HCT116 (cell line): ENCODE measurements at regions not wholly inside any gene's neighbourhood (a gene's known extent, or its start where the extent isn't known, plus 50 kb on each side); places are given as distances from the start of the nearest gene placed in this dataset.

Experiments used
- EZH2 ChIP-seq: fragments of 200-600 bp; sonication (generic); IDR thresholded peaks from 2 replicates; pipeline ENCODE4 v1.6.1; 2017; ENCODE audit warnings: antibody characterized with exemption, mixed run types
- POLR2A ChIP-seq: IDR thresholded peaks from 2 replicates; pipeline ENCODE4 v1.7.0; 2011; ENCODE audit warnings: borderline replicate concordance; ENCODE audit not compliant: insufficient read depth, insufficient read length; ENCODE audit errors: extremely low read depth
- POLR2AphosphoS5 ChIP-seq: IDR thresholded peaks from 2 replicates; pipeline ENCODE4 v1.6.1; 2011; ENCODE audit warnings: mild to moderate bottlenecking, low read depth, low read length, moderate library complexity
- RAD21 ChIP-seq: IDR thresholded peaks from 2 replicates; pipeline ENCODE4 v1.6.1; 2012; ENCODE audit warnings: low read depth, mild to moderate bottlenecking
- SIN3A ChIP-seq: IDR thresholded peaks from 2 replicates; pipeline ENCODE4 v1.6.1; 2012; ENCODE audit warnings: low read depth
- SRF ChIP-seq: IDR thresholded peaks from 2 replicates; pipeline ENCODE4 v1.6.1; 2012; ENCODE audit warnings: low read depth
- ZNF274 ChIP-seq: fragments of 200-500 bp; sonication (Bioruptor generic); IDR thresholded peaks from 2 replicates; pipeline ENCODE4 v1.6.1; 2014; ENCODE audit warnings: mild to moderate bottlenecking, low read depth, low read length, inconsistent platforms
- TF ChIP-seq, protein P1 (sequence below), 3 experiments: fragments of 200-600 bp in 1 of 3; sonication (generic) in 1 of 3; IDR thresholded peaks in 2 of 3; conservative IDR thresholded peaks in 1 of 3; 2 replicates each; pipeline ENCODE4 v1.5.1; 2012 to 2017; ENCODE audit warnings: low read depth in 2 of 3, low read length in 2 of 3, antibody characterized with exemption in 1 of 3, borderline replicate concordance in 1 of 3, control low read depth in 1 of 3, mild to moderate bottlenecking in 1 of 3, mixed read lengths in 1 of 3, mixed run types in 1 of 3, moderate library complexity in 1 of 3; ENCODE audit not compliant: insufficient read depth in 1 of 3
- TF ChIP-seq, protein P2 (sequence below): IDR thresholded peaks from 2 replicates; pipeline ENCODE4 v1.6.1; 2012
- TF ChIP-seq, protein P3 (sequence below): IDR thresholded peaks from 2 replicates; pipeline ENCODE4 v1.6.1; 2012
- TF ChIP-seq, protein P4 (sequence below): IDR thresholded peaks from 2 replicates; pipeline ENCODE4 v1.6.1; 2012; ENCODE audit warnings: low read depth

DNA sequence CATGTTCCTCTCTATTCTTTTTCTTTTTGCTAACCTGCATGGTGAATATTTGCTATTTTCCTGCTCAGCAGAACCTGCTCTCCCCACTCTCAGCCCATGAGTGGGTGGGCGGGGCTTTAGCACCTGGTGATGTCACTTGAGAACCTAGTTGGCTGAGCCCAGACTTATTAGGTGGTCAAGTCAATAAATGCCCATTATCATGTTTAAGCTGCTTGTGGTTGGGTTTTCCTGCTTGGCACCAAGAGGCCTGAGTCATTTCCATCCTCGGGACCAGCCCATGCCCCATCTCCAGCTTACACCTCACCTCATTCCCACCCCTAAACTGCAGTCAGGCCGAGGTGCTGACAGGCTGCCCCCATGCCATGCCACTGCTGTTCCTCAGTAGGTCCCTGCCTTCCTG, 226.6 kb downstream of the ANKRD30B start:
- TF ChIP-seq RAD21 (no peak), ZNF274 (no peak), EZH2 (no peak), POLR2A (no peak), POLR2AphosphoS5 (no peak), SIN3A (no peak), SRF (no peak)
- TF ChIP-seq, protein P1, sequence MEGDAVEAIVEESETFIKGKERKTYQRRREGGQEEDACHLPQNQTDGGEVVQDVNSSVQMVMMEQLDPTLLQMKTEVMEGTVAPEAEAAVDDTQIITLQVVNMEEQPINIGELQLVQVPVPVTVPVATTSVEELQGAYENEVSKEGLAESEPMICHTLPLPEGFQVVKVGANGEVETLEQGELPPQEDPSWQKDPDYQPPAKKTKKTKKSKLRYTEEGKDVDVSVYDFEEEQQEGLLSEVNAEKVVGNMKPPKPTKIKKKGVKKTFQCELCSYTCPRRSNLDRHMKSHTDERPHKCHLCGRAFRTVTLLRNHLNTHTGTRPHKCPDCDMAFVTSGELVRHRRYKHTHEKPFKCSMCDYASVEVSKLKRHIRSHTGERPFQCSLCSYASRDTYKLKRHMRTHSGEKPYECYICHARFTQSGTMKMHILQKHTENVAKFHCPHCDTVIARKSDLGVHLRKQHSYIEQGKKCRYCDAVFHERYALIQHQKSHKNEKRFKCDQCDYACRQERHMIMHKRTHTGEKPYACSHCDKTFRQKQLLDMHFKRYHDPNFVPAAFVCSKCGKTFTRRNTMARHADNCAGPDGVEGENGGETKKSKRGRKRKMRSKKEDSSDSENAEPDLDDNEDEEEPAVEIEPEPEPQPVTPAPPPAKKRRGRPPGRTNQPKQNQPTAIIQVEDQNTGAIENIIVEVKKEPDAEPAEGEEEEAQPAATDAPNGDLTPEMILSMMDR (IDR thresholded peaks at IDR 0.05 in 2 of 3, conservative IDR thresholded peaks at IDR 0.05 in 1 of 3; ENCODE audit: borderline replicate concordance in 1 of 3, insufficient read depth in 1 of 3, low read depth in 2 of 3, low read length in 2 of 3): no peak
- TF ChIP-seq, protein P2, sequence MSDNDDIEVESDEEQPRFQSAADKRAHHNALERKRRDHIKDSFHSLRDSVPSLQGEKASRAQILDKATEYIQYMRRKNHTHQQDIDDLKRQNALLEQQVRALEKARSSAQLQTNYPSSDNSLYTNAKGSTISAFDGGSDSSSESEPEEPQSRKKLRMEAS: no peak
- TF ChIP-seq, protein P3, sequence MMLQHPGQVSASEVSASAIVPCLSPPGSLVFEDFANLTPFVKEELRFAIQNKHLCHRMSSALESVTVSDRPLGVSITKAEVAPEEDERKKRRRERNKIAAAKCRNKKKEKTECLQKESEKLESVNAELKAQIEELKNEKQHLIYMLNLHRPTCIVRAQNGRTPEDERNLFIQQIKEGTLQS: no peak
- TF ChIP-seq, protein P4, sequence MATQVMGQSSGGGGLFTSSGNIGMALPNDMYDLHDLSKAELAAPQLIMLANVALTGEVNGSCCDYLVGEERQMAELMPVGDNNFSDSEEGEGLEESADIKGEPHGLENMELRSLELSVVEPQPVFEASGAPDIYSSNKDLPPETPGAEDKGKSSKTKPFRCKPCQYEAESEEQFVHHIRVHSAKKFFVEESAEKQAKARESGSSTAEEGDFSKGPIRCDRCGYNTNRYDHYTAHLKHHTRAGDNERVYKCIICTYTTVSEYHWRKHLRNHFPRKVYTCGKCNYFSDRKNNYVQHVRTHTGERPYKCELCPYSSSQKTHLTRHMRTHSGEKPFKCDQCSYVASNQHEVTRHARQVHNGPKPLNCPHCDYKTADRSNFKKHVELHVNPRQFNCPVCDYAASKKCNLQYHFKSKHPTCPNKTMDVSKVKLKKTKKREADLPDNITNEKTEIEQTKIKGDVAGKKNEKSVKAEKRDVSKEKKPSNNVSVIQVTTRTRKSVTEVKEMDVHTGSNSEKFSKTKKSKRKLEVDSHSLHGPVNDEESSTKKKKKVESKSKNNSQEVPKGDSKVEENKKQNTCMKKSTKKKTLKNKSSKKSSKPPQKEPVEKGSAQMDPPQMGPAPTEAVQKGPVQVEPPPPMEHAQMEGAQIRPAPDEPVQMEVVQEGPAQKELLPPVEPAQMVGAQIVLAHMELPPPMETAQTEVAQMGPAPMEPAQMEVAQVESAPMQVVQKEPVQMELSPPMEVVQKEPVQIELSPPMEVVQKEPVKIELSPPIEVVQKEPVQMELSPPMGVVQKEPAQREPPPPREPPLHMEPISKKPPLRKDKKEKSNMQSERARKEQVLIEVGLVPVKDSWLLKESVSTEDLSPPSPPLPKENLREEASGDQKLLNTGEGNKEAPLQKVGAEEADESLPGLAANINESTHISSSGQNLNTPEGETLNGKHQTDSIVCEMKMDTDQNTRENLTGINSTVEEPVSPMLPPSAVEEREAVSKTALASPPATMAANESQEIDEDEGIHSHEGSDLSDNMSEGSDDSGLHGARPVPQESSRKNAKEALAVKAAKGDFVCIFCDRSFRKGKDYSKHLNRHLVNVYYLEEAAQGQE: no peak
